ENCODE measurements at regions not wholly inside any gene's neighbourhood (a gene's known extent, or its start where the extent isn't known, plus 50 kb on each side); places are given as distances from the start of the nearest gene placed in this dataset.
"Not testable (repeated sequence)": the region's sequence is repeated elsewhere in the genome, so short reads cannot be mapped to it uniquely, and the experiment has no call there.

DNA sequence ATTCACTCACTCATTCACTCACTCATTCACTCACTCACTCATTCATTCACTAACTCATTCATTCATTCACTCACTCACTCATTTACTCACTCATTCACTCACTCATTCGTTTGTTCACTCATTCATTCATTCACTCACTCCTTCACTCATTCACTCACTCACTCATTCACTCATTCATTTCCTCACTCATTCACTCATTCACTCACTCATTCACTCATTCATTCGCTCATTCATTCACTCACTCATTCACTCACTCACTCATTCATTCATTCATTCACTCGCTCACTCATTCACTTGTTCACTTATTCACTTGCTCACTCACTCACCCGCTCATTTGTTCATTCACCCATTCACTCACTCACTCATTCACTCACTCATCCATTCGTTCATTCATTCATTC lies 140.2 kb upstream of the FOXD4L5 start:
- TF ChIP-seq, protein P1, sequence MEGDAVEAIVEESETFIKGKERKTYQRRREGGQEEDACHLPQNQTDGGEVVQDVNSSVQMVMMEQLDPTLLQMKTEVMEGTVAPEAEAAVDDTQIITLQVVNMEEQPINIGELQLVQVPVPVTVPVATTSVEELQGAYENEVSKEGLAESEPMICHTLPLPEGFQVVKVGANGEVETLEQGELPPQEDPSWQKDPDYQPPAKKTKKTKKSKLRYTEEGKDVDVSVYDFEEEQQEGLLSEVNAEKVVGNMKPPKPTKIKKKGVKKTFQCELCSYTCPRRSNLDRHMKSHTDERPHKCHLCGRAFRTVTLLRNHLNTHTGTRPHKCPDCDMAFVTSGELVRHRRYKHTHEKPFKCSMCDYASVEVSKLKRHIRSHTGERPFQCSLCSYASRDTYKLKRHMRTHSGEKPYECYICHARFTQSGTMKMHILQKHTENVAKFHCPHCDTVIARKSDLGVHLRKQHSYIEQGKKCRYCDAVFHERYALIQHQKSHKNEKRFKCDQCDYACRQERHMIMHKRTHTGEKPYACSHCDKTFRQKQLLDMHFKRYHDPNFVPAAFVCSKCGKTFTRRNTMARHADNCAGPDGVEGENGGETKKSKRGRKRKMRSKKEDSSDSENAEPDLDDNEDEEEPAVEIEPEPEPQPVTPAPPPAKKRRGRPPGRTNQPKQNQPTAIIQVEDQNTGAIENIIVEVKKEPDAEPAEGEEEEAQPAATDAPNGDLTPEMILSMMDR (IDR thresholded peaks at IDR 0.05) = not testable (repeated sequence)
- not testable (repeated sequence) for TF ChIP-seq POLR2A (IDR thresholded peaks at IDR 0.05)

Data from esophagus squamous epithelium (tissue), 4 donors.